AG20443 (cell line): ENCODE measurements at regions not wholly inside any gene's neighbourhood (a gene's known extent, or its start where the extent isn't known, plus 50 kb on each side); places are given as distances from the start of the nearest gene placed in this dataset.
"Not testable (repeated sequence)": the region's sequence is repeated elsewhere in the genome, so short reads cannot be mapped to it uniquely, and the experiment has no call there.

Source experiments
- DNase-seq: peaks from one replicate; pipeline ENCODE4 v3.0.0; 2012; ENCODE audit warnings: low spot score, mixed read lengths

DNA sequence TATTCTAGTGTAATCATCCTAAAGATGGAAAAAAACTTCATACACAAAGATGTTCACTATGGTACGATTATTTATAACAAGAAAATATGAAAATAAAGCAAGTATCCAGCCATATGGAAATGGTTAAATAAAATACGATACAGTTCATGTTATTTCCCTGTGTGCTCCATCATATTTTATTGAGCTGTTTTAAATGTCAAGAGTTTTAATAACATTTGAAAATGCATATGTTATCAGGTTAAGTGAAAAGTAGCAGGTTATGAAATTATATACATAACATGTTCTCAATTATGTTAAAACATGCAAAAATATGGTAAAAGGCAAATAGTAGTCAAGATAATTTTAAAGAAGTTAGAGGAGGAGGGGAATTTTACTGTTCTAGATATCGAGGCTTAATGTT is 192.0 kb downstream of the HNRNPD start:
- no peak for DNase-seq

DNA sequence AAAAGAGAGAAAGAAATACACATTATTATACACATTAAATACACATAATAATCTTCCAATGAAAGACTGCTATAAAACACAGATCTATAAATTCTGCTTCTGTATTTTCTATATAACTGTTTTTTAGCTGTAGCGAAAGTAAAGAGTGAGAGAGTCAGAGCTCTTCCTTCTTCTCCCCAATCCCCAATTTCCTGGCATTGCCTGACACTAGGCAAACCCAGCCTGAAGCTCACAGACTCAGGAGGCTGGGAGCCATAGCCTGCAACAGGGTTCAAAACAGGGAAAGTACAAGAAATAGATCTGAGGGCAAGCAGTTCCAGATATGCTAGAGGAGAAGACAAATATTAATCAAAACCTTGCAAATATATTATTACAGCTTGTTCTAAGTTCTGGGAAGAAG is 201.6 kb downstream of the HNRNPD start:
- DNase-seq: no peak

DNA sequence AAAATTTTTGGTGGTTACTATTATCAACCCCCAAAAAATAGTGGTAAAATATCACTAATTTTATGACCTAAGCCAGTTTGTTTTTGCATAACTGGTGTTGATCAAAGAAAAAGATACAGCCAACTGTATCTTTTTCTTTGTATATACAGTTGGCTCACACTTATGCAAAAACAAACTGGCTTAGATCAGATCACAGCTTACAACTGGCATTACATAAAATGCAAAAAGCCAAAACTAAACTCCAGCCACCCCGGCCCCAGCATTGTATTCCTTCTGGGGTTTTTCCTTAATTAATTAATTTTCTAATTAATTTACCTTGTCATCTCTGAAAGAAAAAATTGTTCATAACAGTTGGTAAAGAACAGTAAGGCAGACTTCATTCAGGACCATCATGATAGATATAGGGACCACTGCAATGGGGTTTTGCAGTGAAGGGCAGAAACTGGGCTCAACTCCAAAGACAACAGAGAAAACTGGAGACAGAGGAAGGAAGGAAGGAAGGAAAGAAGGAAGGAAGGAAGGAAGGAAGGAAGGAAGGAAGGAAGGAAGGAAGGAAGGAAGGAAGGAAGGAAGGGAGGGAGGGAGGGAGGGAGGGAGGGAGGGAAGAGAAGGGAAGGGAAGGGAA is 202.1 kb downstream of the HNRNPD start:
- no peak for DNase-seq

DNA sequence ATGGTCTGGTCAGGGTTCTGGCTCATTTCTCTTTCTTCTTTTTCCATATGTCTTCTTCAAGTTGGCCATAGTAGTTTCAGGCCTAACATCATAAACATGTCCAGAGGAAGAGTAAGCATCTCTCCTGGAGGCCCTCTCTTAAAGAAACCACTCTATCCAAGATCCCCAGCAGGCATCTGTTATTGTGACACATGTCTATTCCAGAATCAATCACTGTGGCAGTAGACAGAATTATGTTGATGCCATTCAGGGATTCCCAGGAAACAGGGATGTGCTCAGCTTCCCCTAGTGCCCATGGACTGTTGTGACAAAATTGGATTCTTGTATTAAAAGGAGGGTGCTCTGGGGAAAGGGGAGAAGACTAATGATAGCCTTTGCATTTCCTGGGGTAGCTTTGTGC is 224.0 kb downstream of the HNRNPD start:
- no peak for DNase-seq

DNA sequence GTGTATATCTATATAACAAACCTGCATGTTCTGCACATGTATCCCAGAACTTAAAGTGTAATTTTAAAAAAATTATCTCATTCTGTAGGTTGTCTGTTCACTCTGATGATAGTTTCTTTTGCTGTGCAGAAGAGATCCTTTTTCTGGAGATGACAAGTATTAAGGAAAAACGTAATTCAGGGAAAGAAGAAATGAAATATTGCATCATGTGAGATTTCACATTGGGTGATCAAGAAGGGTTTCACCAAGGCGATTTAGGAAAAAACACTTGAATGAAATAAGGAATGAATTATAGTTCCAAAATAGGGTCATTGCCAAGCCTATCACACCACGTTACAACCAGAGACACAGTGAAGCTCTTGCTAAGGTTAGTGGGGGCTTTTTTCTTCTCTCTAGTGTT is 227.9 kb downstream of the HNRNPD start:
- DNase-seq: no peak

DNA sequence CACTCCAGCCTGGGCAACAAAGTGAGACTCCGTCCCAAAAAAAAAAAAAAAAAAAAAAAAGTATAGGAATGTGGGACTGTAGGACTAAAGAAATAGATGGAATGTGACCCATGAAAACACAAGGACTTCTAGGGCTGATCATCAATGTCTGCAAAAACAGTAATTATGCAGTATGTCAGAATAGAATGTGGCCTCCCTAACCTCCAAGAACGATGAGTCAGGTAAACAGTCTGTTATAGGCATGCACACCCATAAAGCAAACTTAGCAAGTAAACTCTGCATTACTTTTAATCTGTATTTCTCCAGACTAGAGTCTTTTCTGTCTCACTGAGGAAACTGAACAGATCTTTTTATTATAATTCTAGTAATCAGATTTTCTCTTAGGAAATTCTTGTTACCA is 233.4 kb downstream of the HNRNPD start:
- no peak for DNase-seq

DNA sequence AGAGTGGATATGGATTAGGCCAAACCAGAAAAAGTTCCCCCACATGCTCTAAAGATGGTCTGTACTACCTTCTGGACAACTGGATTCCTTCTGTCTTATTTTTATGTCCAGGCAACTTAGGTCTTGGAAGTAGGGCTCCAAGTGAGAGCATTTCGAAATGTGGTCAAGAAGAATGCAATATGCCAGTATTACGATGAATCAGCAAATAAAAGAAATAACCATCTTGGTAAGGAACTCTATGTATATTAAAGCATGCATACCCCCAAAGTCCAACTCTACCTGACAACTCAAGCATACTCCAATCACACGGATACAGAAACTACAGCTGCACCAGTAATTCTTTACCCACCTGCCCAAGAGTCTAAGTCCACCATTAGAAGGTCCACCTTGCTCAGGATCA is 234.5 kb downstream of the HNRNPD start:
- DNase-seq: no peak

DNA sequence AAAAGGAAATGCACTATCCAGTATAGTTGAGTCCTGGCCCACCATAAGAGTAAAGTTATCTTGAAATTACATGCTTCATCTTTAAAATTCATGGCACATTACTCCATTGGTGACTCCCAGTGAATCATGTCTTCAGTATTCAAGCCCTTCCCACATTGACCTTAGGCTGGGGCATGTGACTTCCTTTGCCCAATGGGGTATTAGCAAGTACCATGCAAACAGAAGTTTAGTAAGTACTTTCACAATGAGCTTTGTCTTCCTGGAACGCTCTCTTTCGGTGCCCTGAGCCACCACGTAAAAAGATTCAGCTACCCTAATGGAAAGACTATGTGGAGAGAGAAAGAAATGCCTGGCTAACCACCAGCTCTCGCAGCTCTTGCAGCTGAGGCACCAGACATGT is 235.4 kb downstream of the HNRNPD start:
- no peak for DNase-seq

DNA sequence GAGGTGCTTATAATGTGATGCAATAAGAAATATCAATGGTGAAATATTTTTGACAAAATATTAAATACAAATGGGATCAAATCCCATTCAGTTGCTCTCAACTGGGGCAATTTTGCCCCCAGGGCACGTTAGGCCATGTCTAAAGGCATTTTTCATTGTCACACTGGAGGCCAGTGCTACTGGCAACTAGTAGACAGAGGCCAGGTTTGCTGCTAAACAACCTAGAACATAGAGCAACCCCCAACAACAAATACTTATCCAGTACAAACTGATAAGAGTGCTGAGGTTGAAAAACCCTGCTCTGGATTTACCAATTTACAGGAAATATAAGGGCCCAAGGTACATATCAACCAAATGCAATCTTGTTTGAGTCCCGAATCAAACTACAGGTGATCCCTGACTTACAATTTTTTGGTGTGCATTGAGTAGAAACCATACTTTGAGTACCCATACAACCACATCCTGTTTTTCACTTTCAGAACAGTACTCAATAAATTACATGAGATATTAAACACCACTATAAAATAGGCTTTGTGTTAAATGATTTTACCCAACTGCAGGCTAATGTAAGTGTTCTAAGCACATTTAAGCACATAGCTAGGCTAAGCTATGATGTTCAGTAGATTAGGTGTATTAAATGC is 237.5 kb downstream of the HNRNPD start:
- DNase-seq: no peak

DNA sequence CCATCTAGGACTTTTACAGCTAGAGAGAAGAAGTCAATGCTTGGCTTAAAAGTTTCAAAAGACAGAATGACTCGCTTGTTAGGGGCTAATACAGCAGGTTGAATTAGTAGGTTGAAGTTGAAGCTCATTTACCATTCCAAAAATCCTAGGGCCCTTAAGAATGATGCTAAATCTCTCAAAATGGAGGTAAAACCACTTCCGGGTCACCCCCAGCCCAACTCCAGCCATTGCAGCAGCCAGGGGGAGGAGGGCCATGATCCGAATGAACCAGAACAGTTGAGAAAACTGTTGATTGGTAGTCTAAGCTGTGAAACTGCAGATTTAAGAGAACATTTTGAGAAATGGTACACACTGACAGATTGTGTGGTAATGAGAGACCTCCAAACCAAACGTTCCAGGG is 245.4 kb downstream of the HNRNPD start:
- DNase-seq: no peak

DNA sequence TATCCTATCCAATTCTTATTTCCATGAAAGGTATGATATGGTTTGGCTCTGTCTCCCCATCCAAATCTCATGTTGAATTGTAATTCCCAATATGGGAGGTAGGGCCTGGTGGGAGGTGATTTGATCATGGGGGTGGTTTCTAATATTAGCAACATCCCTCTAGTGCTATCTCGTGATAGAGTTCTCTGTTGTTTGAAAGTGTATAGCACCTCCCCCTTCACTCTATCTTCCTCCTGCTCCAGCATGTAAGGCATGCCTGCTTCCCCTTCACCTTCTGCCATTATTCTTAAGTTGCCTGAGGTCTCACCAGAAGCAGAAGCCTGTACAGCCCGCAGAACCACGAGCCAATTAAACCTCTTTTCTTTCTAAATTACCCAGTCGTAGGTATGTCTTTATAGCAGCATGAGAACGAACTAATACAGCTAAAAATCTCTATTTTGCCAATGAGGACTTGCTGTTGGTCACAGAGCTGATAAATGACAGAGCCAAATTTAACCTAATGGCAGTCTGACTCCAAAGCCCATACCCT is 247.2 kb downstream of the HNRNPD start:
- DNase-seq: no peak

DNA sequence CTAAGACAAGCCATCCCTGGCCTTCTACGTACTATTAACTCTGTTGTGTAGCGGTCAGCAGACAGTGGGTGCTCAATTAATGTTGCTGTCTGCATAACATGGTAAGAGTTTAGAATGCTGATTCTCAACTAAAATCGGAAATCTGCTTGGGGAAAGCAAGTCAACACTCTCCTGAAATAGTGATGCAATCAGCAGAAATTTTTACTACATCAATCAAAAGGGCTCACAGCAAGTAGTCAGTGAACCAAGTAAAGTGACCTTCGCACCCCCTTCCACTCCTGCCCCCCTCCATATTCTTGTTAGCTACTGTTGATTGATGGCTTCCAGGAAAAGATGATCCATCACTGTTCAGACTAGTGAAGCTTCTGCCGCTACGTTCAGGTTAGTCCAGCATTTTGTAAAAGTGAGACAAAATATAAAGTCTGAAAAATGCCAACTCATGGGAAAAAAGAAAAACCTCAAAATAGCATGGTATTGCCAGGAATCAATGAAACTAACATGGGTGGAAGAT is 247.9 kb downstream of the HNRNPD start:
- no peak for DNase-seq

DNA sequence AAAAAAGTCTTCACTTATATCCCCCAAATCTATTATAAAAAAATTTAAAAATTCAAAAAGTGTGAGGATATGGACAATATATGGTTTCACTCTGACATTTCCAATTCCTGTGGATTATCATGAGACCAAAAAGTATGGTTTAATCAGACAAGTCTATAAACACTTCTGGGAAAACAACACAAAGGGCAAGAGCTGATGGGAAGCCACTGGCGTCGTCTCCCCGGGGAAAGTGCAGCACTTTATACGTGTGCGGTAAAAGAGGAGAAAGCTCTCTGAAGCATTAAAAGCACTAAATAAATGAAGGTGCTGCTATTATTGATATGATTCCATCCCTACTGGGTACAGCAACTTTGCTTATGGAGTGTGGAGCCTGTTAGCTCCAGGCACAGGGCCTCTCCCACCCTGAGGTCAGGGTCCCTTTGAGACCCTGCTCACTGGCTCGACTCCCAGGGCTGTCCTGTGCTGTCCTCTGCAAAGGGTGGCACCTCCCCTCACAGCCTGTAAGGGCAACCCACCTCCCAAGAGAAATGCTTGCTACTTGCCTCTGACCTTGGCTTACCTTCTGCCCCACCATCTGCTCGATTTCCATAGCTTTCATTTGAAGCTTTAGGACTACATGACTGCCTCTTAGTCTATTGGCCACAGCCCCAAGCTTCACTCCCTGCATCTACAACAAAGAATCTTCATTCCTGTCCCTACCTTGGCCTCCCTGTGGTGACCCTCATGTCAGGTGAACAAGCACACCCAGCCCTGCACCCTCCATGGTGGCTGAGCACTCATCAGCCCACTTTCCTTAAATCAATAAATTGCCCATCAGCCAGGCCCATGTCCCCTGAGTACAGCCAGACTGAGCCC is 248.6 kb downstream of the HNRNPD start:
- no peak for DNase-seq

DNA sequence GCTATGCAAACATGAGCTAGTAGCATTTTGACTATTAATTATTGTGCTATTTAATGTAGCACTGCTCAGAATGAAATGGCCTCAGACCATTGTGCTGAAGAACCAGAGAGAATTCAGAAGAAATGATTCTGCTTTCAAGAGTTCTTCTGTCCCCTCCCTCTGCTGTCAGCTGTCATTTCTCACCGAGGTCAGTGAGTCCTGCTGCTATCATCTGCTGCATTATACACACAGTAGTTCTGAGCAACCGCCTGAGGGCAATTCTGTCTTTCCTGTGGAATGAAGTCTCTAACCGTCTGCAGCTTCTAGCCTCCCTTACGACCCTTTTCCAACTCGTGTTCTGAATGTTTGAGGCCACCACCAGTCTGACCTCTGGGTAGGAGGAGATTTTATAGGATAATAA is 249.4 kb downstream of the HNRNPD start:
- no peak for DNase-seq

DNA sequence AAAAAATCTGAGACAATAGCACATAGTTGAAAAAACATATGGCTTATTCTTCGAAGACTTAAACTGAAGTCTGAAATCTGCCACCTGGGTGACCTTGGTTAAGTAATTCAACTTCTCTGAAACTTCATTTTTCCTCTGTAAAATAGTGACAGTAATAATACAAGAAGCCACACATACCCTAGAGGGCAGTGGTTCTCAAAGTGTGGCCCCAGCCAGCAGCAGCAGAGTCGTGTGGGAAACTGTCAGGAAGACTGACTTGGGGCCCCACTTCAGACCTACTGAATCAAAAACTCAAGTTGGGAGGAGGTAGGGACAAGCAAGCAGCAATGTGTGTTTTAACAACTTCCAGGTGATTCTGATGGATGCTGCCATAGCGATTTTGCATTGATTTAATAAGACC is 249.9 kb downstream of the HNRNPD start:
- no peak for DNase-seq

DNA sequence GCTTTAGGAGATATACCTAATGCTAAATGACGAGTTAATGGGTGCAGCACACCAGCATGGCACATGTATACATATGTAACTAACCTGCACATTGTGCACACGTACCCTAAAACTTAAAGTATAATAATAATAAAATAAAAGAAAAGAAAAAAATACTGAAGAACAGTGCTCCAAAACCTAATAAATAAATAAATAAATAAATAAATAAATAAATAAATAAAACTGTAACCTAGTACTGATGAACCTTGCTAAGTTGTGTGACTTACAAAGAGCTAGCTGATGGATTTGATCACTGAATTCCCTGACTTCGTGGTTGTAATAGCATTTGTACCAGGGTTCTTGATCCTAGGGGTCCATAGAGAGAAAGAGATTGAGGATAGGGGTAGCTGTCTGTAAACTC is 258.6 kb downstream of the HNRNPD start:
- DNase-seq: not testable (repeated sequence)

DNA sequence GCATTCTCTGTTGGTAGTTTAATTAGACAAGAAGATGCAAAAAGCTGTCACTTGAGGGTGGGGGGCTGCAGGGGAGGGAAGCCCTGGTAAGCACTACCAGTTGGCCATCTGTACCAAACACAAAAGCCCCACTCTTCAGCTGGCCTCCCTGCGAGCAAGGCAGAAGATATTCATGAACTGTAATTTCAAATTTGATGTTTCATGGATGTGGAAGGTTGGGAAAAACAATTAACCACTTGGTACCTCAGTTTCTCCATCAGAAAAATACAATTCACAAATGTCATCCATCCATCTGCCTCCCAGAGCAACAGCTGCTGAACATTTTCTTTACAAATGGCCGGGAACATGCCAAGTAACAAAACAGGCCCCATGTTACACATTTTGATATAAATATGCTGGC is 265.3 kb downstream of the HNRNPD start:
- DNase-seq: no peak

DNA sequence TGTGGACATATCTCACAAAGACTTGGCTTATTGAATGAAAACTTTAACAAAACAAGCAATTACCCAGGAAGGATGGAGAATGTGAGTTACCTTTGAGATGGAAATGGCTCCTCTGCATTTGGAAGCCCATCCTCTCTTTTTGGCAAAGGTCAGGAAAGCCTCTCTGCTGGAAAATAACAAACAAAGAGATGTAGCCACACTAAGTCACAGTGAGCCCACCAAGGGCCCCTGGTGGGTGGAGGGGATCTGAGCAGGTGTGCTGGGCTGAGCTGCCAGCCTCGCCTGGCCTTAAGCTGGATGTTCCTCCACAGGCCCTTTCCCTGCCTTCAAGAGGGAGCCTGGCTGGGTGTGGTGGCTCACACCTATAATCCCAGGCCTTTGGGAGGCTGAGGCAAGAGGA is 269.2 kb downstream of the HNRNPD start:
- DNase-seq: no peak

DNA sequence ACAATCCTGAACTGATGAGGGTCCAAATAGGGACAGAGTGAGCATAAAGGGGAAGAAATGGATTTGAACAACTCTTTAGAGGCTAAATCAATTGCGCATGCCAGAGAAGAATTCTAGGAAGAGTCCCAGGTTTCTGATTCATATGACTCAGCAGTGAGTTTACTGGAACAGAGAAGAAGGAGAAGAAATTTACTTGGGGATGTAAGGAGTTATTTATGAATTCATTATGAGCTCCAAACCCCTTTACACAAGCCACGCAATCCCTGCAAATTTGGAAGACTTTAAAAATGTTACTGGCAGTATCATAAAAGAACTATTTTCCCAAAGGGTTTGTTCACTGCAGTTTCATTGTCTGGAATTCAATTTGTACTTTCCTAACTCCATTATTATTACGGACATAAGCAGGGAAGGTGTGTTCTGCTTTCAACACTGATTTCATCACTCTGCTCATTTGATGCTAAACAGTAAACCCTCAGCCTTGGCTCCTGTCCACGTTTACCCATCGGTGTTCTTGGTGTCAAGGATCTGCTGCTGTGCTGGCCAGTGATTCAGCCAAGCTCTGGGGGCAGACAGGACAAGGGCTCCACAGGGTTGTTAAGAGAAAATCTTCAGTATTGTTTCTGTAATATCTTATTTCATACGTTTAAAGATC is 273.7 kb downstream of the HNRNPD start:
- DNase-seq: no peak

DNA sequence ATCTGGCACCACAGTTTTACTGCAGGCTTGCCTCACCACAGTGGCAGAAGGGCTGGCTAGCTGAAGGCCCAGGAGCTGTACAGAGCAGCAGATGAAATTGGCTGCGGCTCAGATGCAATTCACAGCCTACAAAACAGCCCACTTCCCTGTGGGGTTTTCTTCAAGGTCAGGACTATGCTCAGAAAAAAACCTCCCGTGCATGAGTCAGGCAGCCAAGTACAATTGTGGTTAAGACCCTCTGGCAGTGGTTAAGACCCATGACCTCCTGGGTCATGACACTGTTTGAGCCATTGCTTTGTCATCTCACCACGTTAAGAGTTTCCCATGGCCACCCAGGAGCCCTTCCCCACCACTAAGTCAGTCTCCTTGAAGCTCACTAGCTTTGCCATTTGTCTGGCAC is 276.3 kb downstream of the HNRNPD start:
- no peak for DNase-seq

DNA sequence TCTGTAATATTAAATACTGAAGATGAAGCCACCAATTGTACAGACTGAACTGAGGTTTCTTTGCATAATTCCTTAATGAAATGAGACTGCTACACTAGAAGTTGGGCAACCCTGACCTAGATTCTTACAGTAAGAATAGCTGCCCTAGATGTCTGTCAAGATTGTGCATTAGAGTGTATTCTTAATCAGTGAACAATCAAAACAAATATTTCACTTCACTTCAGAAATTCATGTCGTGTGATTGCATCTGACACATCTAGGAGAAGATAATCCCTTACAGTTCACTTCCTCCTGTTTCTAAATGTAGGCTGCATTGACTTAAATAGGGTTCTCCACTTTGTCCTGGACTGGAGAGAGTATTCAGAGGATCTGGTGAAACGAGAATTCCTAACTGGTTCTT is 283.1 kb downstream of the HNRNPD start:
- no peak for DNase-seq

DNA sequence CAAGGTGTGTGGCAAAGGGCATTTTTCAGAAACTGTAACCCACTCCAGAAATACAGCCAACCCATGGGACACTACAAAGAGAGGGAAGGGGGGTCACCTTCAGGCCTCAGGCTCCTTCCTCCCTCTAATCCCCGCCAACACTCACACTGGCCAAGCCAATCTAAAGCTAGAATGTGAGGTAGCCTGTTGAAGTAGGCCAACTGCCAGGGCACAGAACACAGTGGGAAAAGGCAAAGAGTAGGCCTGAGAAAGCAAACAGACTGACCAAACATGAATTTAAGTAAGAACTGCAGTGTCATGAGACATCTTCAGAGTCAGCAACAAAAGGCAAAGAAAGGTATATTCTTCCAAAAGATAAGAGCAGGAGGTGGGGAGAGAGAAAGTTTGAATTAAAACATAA is 289.0 kb downstream of the HNRNPD start:
- no peak for DNase-seq
